ENCODE measurements at regions not wholly inside any gene's neighbourhood (a gene's known extent, or its start where the extent isn't known, plus 50 kb on each side); places are given as distances from the start of the nearest gene placed in this dataset.

- H3K27ac Mint-ChIP-seq = no peak overlapping the region
- no peaks in the 10 kb centered on the region for H3K36me3 Mint-ChIP-seq (ENCODE audit: low read depth)
- no peak for DNase-seq
- H3K27me3 Mint-ChIP-seq = peaks cover 5% of the 10 kb centered on the region
- no peaks in the 10 kb centered on the region for H3K9me3 Mint-ChIP-seq
- ChIA-PET POLR2A (no interaction called here), CTCF (interaction anchor here (0.7 kb wide), 1 partner anchor 63 kb away, joined by 3 read pairs; no protein-coding TSS in a partner anchor)
- no peaks in the 10 kb centered on the region for H3K4me1 Mint-ChIP-seq
- no peak overlapping the region for H3K4me3 Mint-ChIP-seq
Observed at GRCh38 chr3:187454085-187454815, 86.1 kb downstream of the RTP4 start.

GRCh38 chr3:187450431-187451190 is 82.4 kb downstream of the RTP4 start:
- peaks cover 3% of the 10 kb centered on the region for H3K27me3 Mint-ChIP-seq
- ChIA-PET POLR2A (no interaction called here), CTCF (no interaction called here)
- no peaks in the 10 kb centered on the region for H3K9me3 Mint-ChIP-seq
- H3K36me3 Mint-ChIP-seq (ENCODE audit: low read depth) = no peaks in the 10 kb centered on the region
- no peaks in the 10 kb centered on the region for H3K4me1 Mint-ChIP-seq
- H3K27ac Mint-ChIP-seq = no peak overlapping the region
- H3K4me3 Mint-ChIP-seq = no peak overlapping the region
- no peak for DNase-seq

- no peak for DNase-seq
- Mint-ChIP-seq H3K4me3 (no peak overlapping the region), H3K27ac (no peak overlapping the region), H3K4me1 (no peaks in the 10 kb centered on the region), H3K9me3 (no peaks in the 10 kb centered on the region), H3K36me3 (ENCODE audit: low read depth) (no peaks in the 10 kb centered on the region), H3K27me3 (peaks cover 2% of the 10 kb centered on the region)
- CTCF ChIA-PET = interaction anchor here (1.4 kb wide), 1 partner anchor 122 kb away, joined by 3 read pairs; no protein-coding TSS in a partner anchor
- POLR2A ChIA-PET = no interaction called here
Observed at GRCh38 chr3:187448674-187449073, 80.5 kb downstream of the RTP4 start.

- POLR2A ChIA-PET = no interaction called here
- Mint-ChIP-seq H3K27me3 (peaks cover 2% of the 10 kb centered on the region), H3K9me3 (no peaks in the 10 kb centered on the region), H3K27ac (no peak overlapping the region), H3K4me1 (no peaks in the 10 kb centered on the region), H3K36me3 (ENCODE audit: low read depth) (no peaks in the 10 kb centered on the region), H3K4me3 (no peak overlapping the region)
- DNase-seq = no peak
- CTCF ChIA-PET = interaction anchor here (1.4 kb wide), 1 partner anchor 123 kb away, joined by 3 read pairs; no protein-coding TSS in a partner anchor
Observed at GRCh38 chr3:187447737-187448136, 79.6 kb downstream of the RTP4 start.

GRCh38 chr3:187445356-187445755 is 77.2 kb downstream of the RTP4 start:
- H3K4me1 Mint-ChIP-seq = no peaks in the 10 kb centered on the region
- H3K27ac Mint-ChIP-seq = no peak overlapping the region
- no peaks in the 10 kb centered on the region for H3K36me3 Mint-ChIP-seq (ENCODE audit: low read depth)
- H3K27me3 Mint-ChIP-seq = no peaks in the 10 kb centered on the region
- H3K9me3 Mint-ChIP-seq = no peaks in the 10 kb centered on the region
- CTCF ChIA-PET = interaction anchor here (0.6 to 1.1 kb wide), 2 partner anchors 237 to 1050 kb away, joined by 3 read pairs; no protein-coding TSS in a partner anchor
- H3K4me3 Mint-ChIP-seq = no peak overlapping the region
- DNase-seq = no peak
- POLR2A ChIA-PET = no interaction called here

- no peak for DNase-seq
- ChIA-PET CTCF (no interaction called here), POLR2A (no interaction called here)
- no peak overlapping the region for H3K27ac Mint-ChIP-seq
- peaks cover 11% of the 10 kb centered on the region for H3K27me3 Mint-ChIP-seq
- H3K9me3 Mint-ChIP-seq = no peaks in the 10 kb centered on the region
- no peaks in the 10 kb centered on the region for H3K4me1 Mint-ChIP-seq
- no peak overlapping the region for H3K4me3 Mint-ChIP-seq
- no peaks in the 10 kb centered on the region for H3K36me3 Mint-ChIP-seq (ENCODE audit: low read depth)
Observed at GRCh38 chr3:187434524-187434923, 66.3 kb downstream of the RTP4 start.

- no peak for DNase-seq
- ChIA-PET CTCF (interaction anchor here (1.2 kb wide), 1 partner anchor 110 kb away, joined by 3 read pairs; no protein-coding TSS in a partner anchor), POLR2A (no interaction called here)
- Mint-ChIP-seq H3K4me1 (no peaks in the 10 kb centered on the region), H3K27me3 (peaks cover 18% of the 10 kb centered on the region), H3K4me3 (no peak overlapping the region), H3K27ac (no peak overlapping the region), H3K9me3 (no peaks in the 10 kb centered on the region), H3K36me3 (ENCODE audit: low read depth) (no peaks in the 10 kb centered on the region)
Observed at GRCh38 chr3:187430576-187430975, 62.4 kb downstream of the RTP4 start.

Data from activated CD4-positive, alpha-beta T cell treated with anti-CD3 and anti-CD28 coated beads, Interleukin-2, amount 10 ng/mL, durations not matched to agents 7 days and 5 days (primary cell).